Breast epithelium (tissue), 4 donors: ENCODE measurements at regions not wholly inside any gene's neighbourhood (a gene's known extent, or its start where the extent isn't known, plus 50 kb on each side); places are given as distances from the start of the nearest gene placed in this dataset.

Experiments used
- DNase-seq, 2 donors: peaks; one replicate each; pipeline ENCODE4 v3.0.0-alpha.2; 2019; ENCODE audit warnings: low spot score in 2 of 2
- H3K27ac ChIP-seq, 2 donors: fragments of 200-600 bp; sonication (generic) in 1 of 2; one replicate each; pipeline ENCODE4 v1.5.1; 2016 to 2019; ENCODE audit warnings: mild to moderate bottlenecking in 1 of 2
- H3K27me3 ChIP-seq, 2 donors: fragments of 200-600 bp; sonication (generic) in 1 of 2; one replicate each; pipeline versions ENCODE4 v1.5.1 to v1.6.0; 2017 to 2019; ENCODE audit warnings: control low read depth in 1 of 2, mild to moderate bottlenecking in 1 of 2
- H3K36me3 ChIP-seq: fragments of 200-600 bp; one replicate; pipeline ENCODE4 v1.5.1; 2019
- H3K4me1 ChIP-seq, 2 donors: fragments of 200-600 bp; sonication (generic); one replicate each; pipeline ENCODE4 v1.5.1; 2016 to 2019; ENCODE audit warnings: control low read depth in 1 of 2
- H3K4me3 ChIP-seq, 3 donors: fragments of 200-600 bp; sonication (generic); 1 replicate in 2 of 3; 2 replicates in 1 of 3; pipeline ENCODE4 v1.5.1; 2016 to 2019; ENCODE audit warnings: mild to moderate bottlenecking in 3 of 3, moderate library complexity in 2 of 3
- H3K9me3 ChIP-seq, 2 donors: fragments of 200-600 bp; sonication (generic) in 1 of 2; one replicate each; pipeline ENCODE4 v1.5.1; 2016 to 2019; ENCODE audit warnings: control low read depth in 1 of 2
- CTCF ChIP-seq, 3 donors: fragments of 450-650 bp; IDR thresholded peaks; one replicate each; pipeline ENCODE4 v1.5.1; 2016 to 2017; ENCODE audit warnings: antibody characterized with exemption in 3 of 3, mild to moderate bottlenecking in 3 of 3, moderate library complexity in 3 of 3
- POLR2A ChIP-seq: fragments of 450-650 bp; IDR thresholded peaks from one replicate; pipeline ENCODE4 v1.6.1; 2016; ENCODE audit warnings: antibody characterized with exemption, mild to moderate bottlenecking, moderate library complexity
- POLR2AphosphoS5 ChIP-seq, 3 donors: sonication (generic); formaldehyde crosslinking; IDR thresholded peaks; one replicate each; pipeline ENCODE4 v1.6.1; 2017; ENCODE audit warnings: antibody characterized with exemption in 3 of 3
- intact Hi-C: fragments of 100-400 bp; cut with DNase I; formaldehyde crosslinking; loops from one replicate; pipeline ENCODE4 v1.15.1; 2023; ENCODE audit warnings: low total_unique reads

GRCh38 chr13:59358014-59358413, 805.7 kb downstream of the DIAPH3 start:
- H3K27me3 ChIP-seq: no peaks in the 10 kb centered on the region
- intact Hi-C loops: no loop called here
- H3K36me3 ChIP-seq: no peaks in the 10 kb centered on the region
- DNase-seq: no peak
- H3K9me3 ChIP-seq: no peaks in the 10 kb centered on the region
- H3K4me3 ChIP-seq: no peak overlapping the region
- no peaks in the 10 kb centered on the region for H3K4me1 ChIP-seq
- no peak overlapping the region for H3K27ac ChIP-seq
- TF ChIP-seq POLR2A (no peak), POLR2AphosphoS5 (IDR thresholded peaks at IDR 0.05) (no peak)

- TF ChIP-seq CTCF (IDR thresholded peaks at IDR 0.05) (no peak), POLR2A (no peak)
- intact Hi-C loops: loop anchor here (5.0 kb wide), 1 partner anchor 657 kb away; no protein-coding TSS in a partner anchor
- Histone ChIP-seq H3K27me3 (no peaks in the 10 kb centered on the region), H3K27ac (no peak overlapping the region), H3K4me1 (no peaks in the 10 kb centered on the region), H3K9me3 (no peaks in the 10 kb centered on the region), H3K4me3 (no peak overlapping the region), H3K36me3 (no peaks in the 10 kb centered on the region)
- DNase-seq: no peak
These were observed 803.6 kb downstream of the DIAPH3 start for GRCh38 chr13:59360108-59360507.

GRCh38 chr13:59360916-59361315, 802.8 kb downstream of the DIAPH3 start:
- Histone ChIP-seq H3K4me1 (no peaks in the 10 kb centered on the region), H3K36me3 (no peaks in the 10 kb centered on the region), H3K27me3 (no peaks in the 10 kb centered on the region), H3K9me3 (no peaks in the 10 kb centered on the region), H3K27ac (no peak overlapping the region), H3K4me3 (no peak overlapping the region)
- no peak for TF ChIP-seq CTCF (IDR thresholded peaks at IDR 0.05)
- TF ChIP-seq POLR2AphosphoS5 (IDR thresholded peaks at IDR 0.05): no peak
- TF ChIP-seq POLR2A: no peak
- intact Hi-C loops: loop anchor here (5.0 kb wide), 1 partner anchor 656 kb away; no protein-coding TSS in a partner anchor
- no peak for DNase-seq

- H3K27me3 ChIP-seq: no peaks in the 10 kb centered on the region
- H3K4me3 ChIP-seq: no peak overlapping the region
- DNase-seq: no peak
- no peak overlapping the region for H3K27ac ChIP-seq
- H3K9me3 ChIP-seq: no peaks in the 10 kb centered on the region
- TF ChIP-seq POLR2AphosphoS5 (IDR thresholded peaks at IDR 0.05) (no peak), POLR2A (no peak), CTCF (IDR thresholded peaks at IDR 0.05) (no peak)
- no peaks in the 10 kb centered on the region for H3K4me1 ChIP-seq
- H3K36me3 ChIP-seq: no peaks in the 10 kb centered on the region
- intact Hi-C loops: loop anchor here (5.0 kb wide), 1 partner anchor 654 kb away; no protein-coding TSS in a partner anchor
These were observed 800.4 kb downstream of the DIAPH3 start for GRCh38 chr13:59363313-59363712.

GRCh38 chr13:59363947-59364346, 799.8 kb downstream of the DIAPH3 start:
- no peak overlapping the region for H3K4me3 ChIP-seq
- H3K27me3 ChIP-seq: no peaks in the 10 kb centered on the region
- DNase-seq: no peak
- H3K27ac ChIP-seq: no peak overlapping the region
- intact Hi-C loops: loop anchor here (5.0 kb wide), 1 partner anchor 653 kb away; no protein-coding TSS in a partner anchor
- TF ChIP-seq POLR2AphosphoS5 (IDR thresholded peaks at IDR 0.05) (no peak), POLR2A (no peak), CTCF (IDR thresholded peaks at IDR 0.05) (no peak)
- no peaks in the 10 kb centered on the region for H3K4me1 ChIP-seq
- no peaks in the 10 kb centered on the region for H3K36me3 ChIP-seq
- H3K9me3 ChIP-seq: no peaks in the 10 kb centered on the region

DNA sequence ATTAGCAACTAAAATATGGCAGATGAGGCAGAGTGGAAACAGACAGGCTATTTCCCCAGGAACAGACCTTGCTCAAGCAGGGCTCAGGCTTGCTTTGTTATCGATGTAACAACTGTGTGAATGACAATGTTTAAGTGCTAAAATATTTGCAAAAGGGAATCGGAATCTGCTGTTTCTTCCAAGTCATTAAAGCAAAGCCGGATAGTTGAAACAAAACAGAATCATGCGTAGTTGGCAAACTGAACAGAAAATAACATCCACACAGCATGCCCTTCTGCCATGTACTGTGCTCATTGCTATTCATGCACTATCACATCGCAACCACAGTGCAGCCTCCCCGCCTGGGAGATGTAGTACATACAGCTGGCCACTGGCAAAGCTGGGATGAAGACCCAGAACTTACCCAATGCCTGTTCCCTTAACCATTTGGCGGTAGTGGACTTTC, 799.1 kb downstream of the DIAPH3 start:
- H3K4me1 ChIP-seq: no peaks in the 10 kb centered on the region
- TF ChIP-seq CTCF (IDR thresholded peaks at IDR 0.05) (no peak), POLR2AphosphoS5 (IDR thresholded peaks at IDR 0.05) (no peak), POLR2A (no peak)
- no peaks in the 10 kb centered on the region for H3K27me3 ChIP-seq
- H3K9me3 ChIP-seq: no peaks in the 10 kb centered on the region
- no peak for DNase-seq
- no peak overlapping the region for H3K27ac ChIP-seq
- H3K36me3 ChIP-seq: no peaks in the 10 kb centered on the region
- intact Hi-C loops: loop anchor here (5.0 kb wide), 1 partner anchor 653 kb away; no protein-coding TSS in a partner anchor
- H3K4me3 ChIP-seq: no peak overlapping the region
